ENCODE measurements at regions not wholly inside any gene's neighbourhood (a gene's known extent, or its start where the extent isn't known, plus 50 kb on each side); places are given as distances from the start of the nearest gene placed in this dataset.

DNA sequence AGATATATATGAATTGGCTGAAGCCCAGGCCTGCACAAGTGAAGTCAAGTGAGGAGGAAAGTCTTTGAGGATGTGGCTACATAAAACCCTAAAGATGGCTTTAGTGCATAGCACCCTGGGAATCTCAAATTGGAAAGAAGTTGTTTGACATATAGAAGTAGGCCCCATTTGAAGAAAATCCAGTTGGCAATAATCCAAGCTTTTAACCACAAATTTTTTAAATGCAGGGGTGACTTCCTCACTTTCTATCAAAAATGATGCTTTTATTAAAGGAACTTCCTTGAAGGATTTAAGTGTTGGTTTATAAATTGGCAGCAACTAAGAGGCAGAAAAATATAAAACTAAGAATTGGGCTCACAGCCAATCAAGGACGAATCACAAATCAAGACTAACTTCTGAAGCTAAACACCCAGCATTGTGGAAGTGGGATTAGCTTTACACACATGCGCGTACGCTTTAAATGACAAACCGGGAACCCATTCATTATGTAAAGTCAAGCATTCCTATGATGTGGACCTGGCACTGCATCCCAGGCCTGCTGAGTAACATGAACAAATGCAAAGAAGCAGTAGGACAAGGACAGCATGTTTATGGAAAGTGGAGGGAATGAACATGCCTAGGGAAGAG lies 63.3 kb downstream of the NOG start:
- 68 to 70% methylated on average over 5 of the region's 5 CpGs for WGBS, 2 experiments (ENCODE audit: low coverage in 1 of 2, low lambda C conversion rate in 2 of 2, missing lambda C conversion rate in 2 of 2)

DNA sequence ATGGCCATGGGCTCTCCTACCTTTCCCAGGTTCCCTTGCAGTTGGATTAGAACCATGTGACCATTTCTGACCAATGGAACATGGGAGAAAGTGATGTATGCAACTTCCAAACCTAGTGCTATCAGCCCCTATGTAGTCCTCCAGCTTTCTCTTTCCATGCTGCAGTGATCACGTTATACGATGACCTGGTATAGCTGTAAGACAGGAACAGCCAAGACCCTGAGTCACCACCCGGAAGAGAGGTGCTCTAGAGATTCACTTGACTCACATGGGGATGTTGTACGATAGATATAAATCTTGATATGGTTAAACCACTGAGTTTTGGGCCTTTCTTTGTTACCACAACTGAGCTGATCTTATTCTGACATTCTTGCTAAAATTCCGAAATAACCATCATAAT lies 65.1 kb downstream of the NOG start:
- H3K9ac ChIP-seq = no peak overlapping the region
- no peak for TF ChIP-seq EZH2 (IDR thresholded peaks at IDR 0.05; ENCODE audit: insufficient read depth, poor library complexity, severe bottlenecking)
- no peak overlapping the region for H2AFZ ChIP-seq
- in situ Hi-C loops (cut with MboI) = no loop called here
- H3F3A ChIP-seq (ENCODE audit: insufficient read depth) = no peaks in the 10 kb centered on the region
- no peak overlapping the region for H3K4me2 ChIP-seq (ENCODE audit: unreplicated experiment)
- H3K9me2 ChIP-seq (ENCODE audit: insufficient read depth) = no peaks in the 10 kb centered on the region
- 81 to 83% methylated on average over 5 of the region's 5 CpGs for WGBS, 2 experiments (ENCODE audit: low coverage in 1 of 2, low lambda C conversion rate in 2 of 2, missing lambda C conversion rate in 2 of 2)
- no peaks in the 10 kb centered on the region for H3K36me3 ChIP-seq (ENCODE audit: low read depth)
- H3K4me3 ChIP-seq = no peak overlapping the region
- H4K20me1 ChIP-seq (ENCODE audit: insufficient read depth) = no peaks in the 10 kb centered on the region
- H3K4me1 ChIP-seq (ENCODE audit: insufficient read depth) = no peaks in the 10 kb centered on the region
- H3K9me3 ChIP-seq (ENCODE audit: low read depth) = no peaks in the 10 kb centered on the region
- DNase-seq = no peak
- no peaks in the 10 kb centered on the region for H3K79me2 ChIP-seq (ENCODE audit: insufficient read depth)
- H3K27me3 ChIP-seq (replicated peaks; ENCODE audit: insufficient read depth) = 0 out of 2 replicates have a peak, but pooled peaks cover 4% of the 10 kb centered on the region
- H3K27ac ChIP-seq = no peak overlapping the region

More for the DNA sequence above, 63.3 kb downstream of the NOG start:
- H3F3A ChIP-seq (ENCODE audit: insufficient read depth) = no peaks in the 10 kb centered on the region
- no peak overlapping the region for H3K4me3 ChIP-seq
- TF ChIP-seq EZH2 (IDR thresholded peaks at IDR 0.05; ENCODE audit: insufficient read depth, poor library complexity, severe bottlenecking) (no peak), EZH2phosphoT487 (IDR thresholded peaks at IDR 0.05; ENCODE audit: insufficient read depth, low read depth) (no peak)
- in situ Hi-C loops (cut with MboI) = no loop called here
- H3K9me2 ChIP-seq (ENCODE audit: insufficient read depth) = no peaks in the 10 kb centered on the region
- 0 out of 2 replicates have a peak, but pooled peaks cover 4% of the 10 kb centered on the region for H3K27me3 ChIP-seq (replicated peaks; ENCODE audit: insufficient read depth)
- H2AFZ ChIP-seq = no peak overlapping the region
- H4K20me1 ChIP-seq (ENCODE audit: insufficient read depth) = no peaks in the 10 kb centered on the region
- H3K79me2 ChIP-seq (ENCODE audit: insufficient read depth) = no peaks in the 10 kb centered on the region
- DNase-seq = no peak
- no peaks in the 10 kb centered on the region for H3K4me1 ChIP-seq (ENCODE audit: insufficient read depth)
- H3K9me3 ChIP-seq (ENCODE audit: low read depth) = no peaks in the 10 kb centered on the region
- H3K36me3 ChIP-seq (ENCODE audit: low read depth) = no peaks in the 10 kb centered on the region
- H3K4me2 ChIP-seq (ENCODE audit: unreplicated experiment) = no peak overlapping the region
- no peak overlapping the region for H3K27ac ChIP-seq
- H3K9ac ChIP-seq = no peak overlapping the region

DNA sequence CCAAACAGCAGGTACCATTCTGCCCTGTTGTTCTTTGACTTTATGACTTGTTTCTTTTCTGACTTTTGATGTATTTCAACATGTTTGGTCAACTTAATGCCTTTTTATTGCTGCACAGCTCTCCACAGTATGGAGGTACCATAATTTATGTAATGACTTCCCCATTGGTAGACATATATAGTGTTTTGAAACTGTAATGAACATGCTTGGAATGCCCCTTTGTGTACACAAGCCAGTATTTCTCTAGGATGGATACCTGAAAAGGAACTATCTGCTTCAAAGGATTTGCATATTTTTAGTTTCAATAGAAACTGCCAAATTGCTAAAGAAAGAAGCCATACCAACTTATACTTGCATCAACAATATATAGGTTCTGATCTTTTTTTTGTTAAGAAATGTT lies 66.1 kb downstream of the NOG start:
- Histone ChIP-seq H3K9me2 (ENCODE audit: insufficient read depth) (no peaks in the 10 kb centered on the region), H3K36me3 (ENCODE audit: low read depth) (no peaks in the 10 kb centered on the region), H3F3A (ENCODE audit: insufficient read depth) (no peaks in the 10 kb centered on the region), H3K27ac (no peak overlapping the region), H3K9ac (no peak overlapping the region), H3K27me3 (replicated peaks; ENCODE audit: insufficient read depth) (0 out of 2 replicates have a peak, but pooled peaks cover 4% of the 10 kb centered on the region), H3K9me3 (ENCODE audit: low read depth) (no peaks in the 10 kb centered on the region), H3K4me2 (ENCODE audit: unreplicated experiment) (no peak overlapping the region), H3K79me2 (ENCODE audit: insufficient read depth) (no peaks in the 10 kb centered on the region), H2AFZ (no peak overlapping the region), H3K4me1 (ENCODE audit: insufficient read depth) (no peaks in the 10 kb centered on the region), H4K20me1 (ENCODE audit: insufficient read depth) (no peaks in the 10 kb centered on the region), H3K4me3 (no peak overlapping the region)
- no peak for DNase-seq
- TF ChIP-seq EZH2phosphoT487 (IDR thresholded peaks at IDR 0.05; ENCODE audit: insufficient read depth, low read depth) (no peak), EZH2 (IDR thresholded peaks at IDR 0.05; ENCODE audit: insufficient read depth, poor library complexity, severe bottlenecking) (no peak)
- in situ Hi-C loops (cut with MboI) = no loop called here

DNA sequence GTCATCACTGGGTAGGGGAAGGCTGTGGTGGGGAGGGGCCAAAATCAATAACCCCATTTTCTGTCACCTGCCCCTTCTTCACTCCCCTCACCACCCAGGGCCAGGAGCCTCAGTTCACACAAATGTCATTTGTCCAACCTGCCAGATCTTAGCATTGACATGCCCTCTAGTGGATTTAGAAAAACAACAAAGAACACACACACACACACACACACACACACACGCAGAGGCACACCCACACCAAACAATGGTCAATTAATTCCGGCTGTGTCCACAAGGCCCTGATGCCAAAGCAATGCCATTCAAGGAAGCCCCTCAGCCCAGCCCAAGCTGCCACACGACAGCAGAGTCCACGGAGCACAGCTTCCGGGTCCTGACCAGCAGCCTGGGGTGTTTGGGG lies 68.4 kb downstream of the NOG start:
- H3K27me3 ChIP-seq (replicated peaks; ENCODE audit: insufficient read depth) = peaks cover 17% of the 10 kb centered on the region
- TF ChIP-seq EZH2phosphoT487 (IDR thresholded peaks at IDR 0.05; ENCODE audit: insufficient read depth, low read depth) (no peak), EZH2 (IDR thresholded peaks at IDR 0.05; ENCODE audit: insufficient read depth, poor library complexity, severe bottlenecking) (no peak)
- H3K4me2 ChIP-seq (ENCODE audit: unreplicated experiment) = no peak overlapping the region
- no peaks in the 10 kb centered on the region for H3K36me3 ChIP-seq (ENCODE audit: low read depth)
- H3K9me2 ChIP-seq (ENCODE audit: insufficient read depth) = no peaks in the 10 kb centered on the region
- no peaks in the 10 kb centered on the region for H4K20me1 ChIP-seq (ENCODE audit: insufficient read depth)
- DNase-seq = no peak
- no peak overlapping the region for H2AFZ ChIP-seq
- H3K79me2 ChIP-seq (ENCODE audit: insufficient read depth) = no peaks in the 10 kb centered on the region
- no peaks in the 10 kb centered on the region for H3K4me1 ChIP-seq (ENCODE audit: insufficient read depth)
- WGBS, 2 experiments (ENCODE audit: low coverage in 1 of 2, low lambda C conversion rate in 2 of 2, missing lambda C conversion rate in 2 of 2) = 74 to 77% methylated on average over 5 of the region's 5 CpGs
- H3K27ac ChIP-seq = no peak overlapping the region
- no peaks in the 10 kb centered on the region for H3F3A ChIP-seq (ENCODE audit: insufficient read depth)
- in situ Hi-C loops (cut with MboI) = no loop called here
- H3K4me3 ChIP-seq = no peak overlapping the region
- no peak overlapping the region for H3K9ac ChIP-seq
- no peaks in the 10 kb centered on the region for H3K9me3 ChIP-seq (ENCODE audit: low read depth)

DNA sequence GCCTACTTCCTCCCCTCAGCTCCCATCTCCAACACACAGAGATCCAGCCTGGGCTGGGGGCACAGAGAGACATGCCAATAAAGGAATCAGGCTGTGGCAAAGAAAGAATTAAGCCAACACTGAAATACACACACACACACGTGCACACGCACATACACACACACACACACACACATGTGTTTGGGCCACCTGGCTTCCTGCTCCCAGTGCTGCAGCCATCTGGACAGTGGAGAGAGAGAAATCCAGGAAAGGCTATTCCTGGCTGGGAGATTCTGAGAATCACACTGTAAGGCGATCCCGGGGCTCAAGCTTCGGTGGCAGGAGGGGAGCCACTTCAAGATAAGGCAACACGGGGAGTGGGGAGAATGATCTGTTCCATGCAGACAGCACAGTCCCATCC lies 72.4 kb downstream of the NOG start:
- DNase-seq = no peak
- Histone ChIP-seq H4K20me1 (ENCODE audit: insufficient read depth) (no peaks in the 10 kb centered on the region), H3K36me3 (ENCODE audit: low read depth) (no peaks in the 10 kb centered on the region), H3K27me3 (replicated peaks; ENCODE audit: insufficient read depth) (peaks cover 13% of the 10 kb centered on the region), H3K9me3 (ENCODE audit: low read depth) (no peaks in the 10 kb centered on the region), H3K27ac (no peak overlapping the region), H3K4me3 (no peak overlapping the region), H3F3A (ENCODE audit: insufficient read depth) (no peaks in the 10 kb centered on the region), H3K4me2 (ENCODE audit: unreplicated experiment) (no peak overlapping the region), H3K9ac (no peak overlapping the region), H3K4me1 (ENCODE audit: insufficient read depth) (no peaks in the 10 kb centered on the region), H3K79me2 (ENCODE audit: insufficient read depth) (no peaks in the 10 kb centered on the region), H2AFZ (no peak overlapping the region), H3K9me2 (ENCODE audit: insufficient read depth) (no peaks in the 10 kb centered on the region)
- TF ChIP-seq EZH2 (IDR thresholded peaks at IDR 0.05; ENCODE audit: insufficient read depth, poor library complexity, severe bottlenecking) (no peak), EZH2phosphoT487 (IDR thresholded peaks at IDR 0.05; ENCODE audit: insufficient read depth, low read depth) (no peak)
- WGBS, 2 experiments (ENCODE audit: low coverage in 1 of 2, low lambda C conversion rate in 2 of 2, missing lambda C conversion rate in 2 of 2) = 22 to 28% methylated on average over 6 of the region's 6 CpGs
- in situ Hi-C loops (cut with MboI) = no loop called here
